MM.1S (cell line): ENCODE measurements at regions not wholly inside any gene's neighbourhood (a gene's known extent, or its start where the extent isn't known, plus 50 kb on each side); places are given as distances from the start of the nearest gene placed in this dataset.

ENCODE experiments used
- DNase-seq: peaks from one replicate; pipeline ENCODE4 v3.0.0-alpha.2; 2015
- H2AFZ ChIP-seq: fragments of 300-600 bp; sonication (generic); 2 replicates; pipeline ENCODE4 v1.6.0; 2016; ENCODE audit warnings: antibody characterized with exemption, low read length
- H3F3A ChIP-seq: fragments of 300-600 bp; sonication (generic); 2 replicates; pipeline ENCODE4 v1.6.1; 2016; ENCODE audit warnings: mild to moderate bottlenecking, antibody characterized with exemption, low read length, moderate library complexity, mixed read lengths; ENCODE audit not compliant: insufficient read depth
- H3K27ac ChIP-seq: fragments of 300-600 bp; sonication (generic); 2 replicates; pipeline ENCODE4 v1.5.1; 2016; ENCODE audit warnings: mild to moderate bottlenecking, low read length
- H3K27me3 ChIP-seq: fragments of 300-600 bp; sonication (generic); replicated peaks from 2 replicates; pipeline ENCODE4 v1.6.0; 2016; ENCODE audit warnings: low read length; ENCODE audit not compliant: insufficient read depth
- H3K36me3 ChIP-seq: fragments of 300-600 bp; sonication (generic); replicated peaks from 2 replicates; pipeline ENCODE4 v1.6.1; 2016; ENCODE audit warnings: mild to moderate bottlenecking, low read length, mixed read lengths; ENCODE audit not compliant: insufficient read depth
- H3K4me1 ChIP-seq: fragments of 300-600 bp; sonication (generic); 2 replicates; pipeline ENCODE4 v1.6.1; 2016; ENCODE audit warnings: low read length, mixed read lengths
- H3K4me2 ChIP-seq: fragments of 300-600 bp; sonication (generic); 2 replicates; pipeline ENCODE4 v1.6.0; 2016; ENCODE audit warnings: low read depth, low read length
- H3K4me3 ChIP-seq: fragments of 300-600 bp; sonication (generic); 2 replicates; pipeline ENCODE4 v1.5.1; 2016; ENCODE audit warnings: low read length, mixed read lengths
- H3K79me2 ChIP-seq: fragments of 300-600 bp; sonication (generic); 2 replicates; pipeline ENCODE4 v1.6.1; 2016; ENCODE audit warnings: mixed run types, low read length, mixed read lengths
- H3K9ac ChIP-seq: fragments of 300-600 bp; sonication (generic); 2 replicates; pipeline ENCODE4 v1.6.1; 2016; ENCODE audit warnings: low read length, mixed read lengths
- H3K9me2 ChIP-seq: fragments of 300-600 bp; sonication (generic); replicated peaks from 2 replicates; pipeline ENCODE4 v1.6.1; 2016; ENCODE audit warnings: mild to moderate bottlenecking, low read length, mixed read lengths; ENCODE audit not compliant: insufficient read depth
- H3K9me3 ChIP-seq: fragments of 300-600 bp; sonication (generic); replicated peaks from 2 replicates; pipeline ENCODE4 v1.6.1; 2016; ENCODE audit warnings: mild to moderate bottlenecking, low read length, mixed read lengths; ENCODE audit not compliant: insufficient read depth
- H4K20me1 ChIP-seq: fragments of 300-600 bp; sonication (generic); 2 replicates; pipeline ENCODE4 v1.6.1; 2016; ENCODE audit warnings: mild to moderate bottlenecking, low read length, moderate library complexity, mixed read lengths; ENCODE audit not compliant: insufficient read depth
- EZH2 ChIP-seq: fragments of 300-600 bp; sonication (generic); optimal IDR thresholded peaks from 2 replicates; pipeline ENCODE3; 2017; ENCODE audit warnings: low read depth, mild to moderate bottlenecking, antibody characterized with exemption, low read length, mixed read lengths
- EZH2phosphoT487 ChIP-seq: fragments of 300-600 bp; sonication (generic); IDR thresholded peaks from 2 replicates; pipeline ENCODE4 v1.6.1; 2018; ENCODE audit warnings: antibody characterized with exemption, low read length
- TF ChIP-seq, protein P1 (sequence below): fragments of 300-600 bp; sonication (generic); IDR thresholded peaks from 2 replicates; pipeline ENCODE4 v1.5.1; 2016; ENCODE audit warnings: antibody characterized with exemption, low read length, mixed read lengths

DNA sequence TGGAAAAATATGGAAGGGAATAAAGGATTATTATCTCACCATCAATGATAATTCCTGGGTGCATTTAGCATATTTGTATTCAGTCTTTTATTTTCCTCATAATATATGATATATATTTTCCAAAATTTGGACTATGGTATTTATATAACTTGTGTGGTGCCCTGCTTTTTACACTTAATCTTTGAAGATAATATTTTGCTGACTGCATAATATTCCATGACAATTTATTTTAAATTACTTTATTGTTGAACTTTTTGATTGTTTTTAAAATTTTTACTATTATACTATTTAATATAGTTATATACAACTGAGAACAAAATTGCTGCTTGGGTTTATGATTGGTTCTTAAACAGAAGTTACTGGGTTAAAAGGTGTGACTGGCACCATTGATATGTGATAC is 212.3 kb downstream of the TTC6 start:
- TF ChIP-seq EZH2: no peak
- TF ChIP-seq, protein P1, sequence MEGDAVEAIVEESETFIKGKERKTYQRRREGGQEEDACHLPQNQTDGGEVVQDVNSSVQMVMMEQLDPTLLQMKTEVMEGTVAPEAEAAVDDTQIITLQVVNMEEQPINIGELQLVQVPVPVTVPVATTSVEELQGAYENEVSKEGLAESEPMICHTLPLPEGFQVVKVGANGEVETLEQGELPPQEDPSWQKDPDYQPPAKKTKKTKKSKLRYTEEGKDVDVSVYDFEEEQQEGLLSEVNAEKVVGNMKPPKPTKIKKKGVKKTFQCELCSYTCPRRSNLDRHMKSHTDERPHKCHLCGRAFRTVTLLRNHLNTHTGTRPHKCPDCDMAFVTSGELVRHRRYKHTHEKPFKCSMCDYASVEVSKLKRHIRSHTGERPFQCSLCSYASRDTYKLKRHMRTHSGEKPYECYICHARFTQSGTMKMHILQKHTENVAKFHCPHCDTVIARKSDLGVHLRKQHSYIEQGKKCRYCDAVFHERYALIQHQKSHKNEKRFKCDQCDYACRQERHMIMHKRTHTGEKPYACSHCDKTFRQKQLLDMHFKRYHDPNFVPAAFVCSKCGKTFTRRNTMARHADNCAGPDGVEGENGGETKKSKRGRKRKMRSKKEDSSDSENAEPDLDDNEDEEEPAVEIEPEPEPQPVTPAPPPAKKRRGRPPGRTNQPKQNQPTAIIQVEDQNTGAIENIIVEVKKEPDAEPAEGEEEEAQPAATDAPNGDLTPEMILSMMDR: no peak
- H3K36me3 ChIP-seq: no peaks in the 10 kb centered on the region
- H2AFZ ChIP-seq: no peak overlapping the region
- no peaks in the 10 kb centered on the region for H4K20me1 ChIP-seq
- no peaks in the 10 kb centered on the region for H3K9me2 ChIP-seq
- H3F3A ChIP-seq: no peaks in the 10 kb centered on the region
- no peaks in the 10 kb centered on the region for H3K79me2 ChIP-seq
- H3K27me3 ChIP-seq: no peaks in the 10 kb centered on the region
- no peak for DNase-seq
- H3K4me3 ChIP-seq: no peak overlapping the region
- H3K4me2 ChIP-seq: no peak overlapping the region
- H3K4me1 ChIP-seq: no peaks in the 10 kb centered on the region
- no peak overlapping the region for H3K9ac ChIP-seq
- no peaks in the 10 kb centered on the region for H3K9me3 ChIP-seq
- no peak overlapping the region for H3K27ac ChIP-seq

DNA sequence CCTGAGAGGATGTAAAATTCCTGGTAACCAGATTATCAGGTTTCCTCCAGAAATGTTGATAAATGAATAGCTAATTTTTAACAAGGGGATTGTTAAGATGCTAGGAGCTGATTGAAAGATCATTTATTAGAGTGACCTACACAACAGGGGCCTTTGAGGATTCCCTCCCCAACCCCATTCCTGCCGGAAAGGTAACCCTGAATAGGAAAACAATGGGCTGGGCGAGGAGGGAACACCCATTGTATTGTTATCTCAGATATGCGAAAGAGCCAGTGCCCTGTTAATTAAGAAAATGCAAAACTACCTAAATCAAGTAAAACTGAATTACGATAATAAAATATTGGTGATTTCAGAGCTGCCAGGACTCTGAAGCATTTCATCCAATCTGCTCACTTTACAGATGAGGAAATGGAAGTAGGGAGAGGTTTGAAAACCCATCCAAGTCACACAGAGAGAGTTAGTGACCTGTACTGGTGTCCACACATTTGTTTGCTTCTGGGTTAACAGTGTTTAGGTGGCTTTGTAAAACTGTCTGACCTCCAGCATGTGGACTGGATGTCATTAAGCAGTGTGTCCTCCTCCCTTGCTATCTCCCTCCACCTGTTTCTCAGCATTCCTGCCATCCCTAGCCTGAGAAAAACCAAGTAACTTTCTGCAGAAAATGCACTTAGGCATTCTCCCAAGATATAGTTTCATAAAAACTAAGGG is 214.8 kb downstream of the TTC6 start:
- no peaks in the 10 kb centered on the region for H3K79me2 ChIP-seq
- TF ChIP-seq EZH2phosphoT487 (no peak), EZH2 (no peak)
- TF ChIP-seq, protein P1: no peak

DNA sequence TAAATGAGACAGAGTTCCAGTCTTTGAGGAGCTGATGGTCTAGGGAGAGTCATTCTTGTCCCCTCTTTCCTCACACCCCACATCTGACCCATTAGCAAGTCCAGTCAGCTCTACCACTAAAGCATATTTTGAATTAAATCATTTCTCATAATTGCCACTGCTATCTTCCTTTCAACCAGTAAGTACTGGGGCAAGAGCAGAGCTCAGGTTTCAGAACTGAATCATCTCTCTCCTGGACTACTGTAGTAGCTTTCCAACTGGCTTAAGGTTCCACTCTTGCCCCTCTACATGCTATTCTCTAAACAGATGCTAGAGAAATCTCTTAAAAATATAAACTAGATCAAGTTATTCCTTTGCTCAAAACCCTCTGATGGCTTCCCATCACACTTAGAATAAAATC is 218.3 kb downstream of the TTC6 start:
- no peak overlapping the region for H3K9ac ChIP-seq
- no peaks in the 10 kb centered on the region for H4K20me1 ChIP-seq
- H3K27me3 ChIP-seq: no peaks in the 10 kb centered on the region
- no peaks in the 10 kb centered on the region for H3K4me1 ChIP-seq
- no peaks in the 10 kb centered on the region for H3K9me2 ChIP-seq
- no peak overlapping the region for H2AFZ ChIP-seq
- no peaks in the 10 kb centered on the region for H3F3A ChIP-seq
- H3K4me3 ChIP-seq: no peak overlapping the region
- H3K36me3 ChIP-seq: no peaks in the 10 kb centered on the region
- H3K79me2 ChIP-seq: no peaks in the 10 kb centered on the region
- H3K27ac ChIP-seq: no peak overlapping the region
- TF ChIP-seq, protein P1: no peak
- TF ChIP-seq EZH2: no peak
- H3K4me2 ChIP-seq: no peak overlapping the region
- DNase-seq: no peak
- H3K9me3 ChIP-seq: no peaks in the 10 kb centered on the region

More for the DNA sequence above, 214.8 kb downstream of the TTC6 start:
- Histone ChIP-seq H3K27me3 (no peaks in the 10 kb centered on the region), H3K36me3 (no peaks in the 10 kb centered on the region), H3K9ac (no peak overlapping the region), H4K20me1 (no peaks in the 10 kb centered on the region), H2AFZ (no peak overlapping the region), H3K4me2 (no peak overlapping the region), H3K4me1 (no peaks in the 10 kb centered on the region), H3K9me3 (no peaks in the 10 kb centered on the region), H3F3A (no peaks in the 10 kb centered on the region), H3K27ac (no peak overlapping the region), H3K4me3 (no peak overlapping the region), H3K9me2 (no peaks in the 10 kb centered on the region)
- no peak for DNase-seq
